Activated effector memory CD4-positive, alpha-beta T cell treated with anti-CD3 and anti-CD28 coated beads, Interleukin-2, amount 50 U/mL, for 16 hours (primary cell): ENCODE measurements at regions not wholly inside any gene's neighbourhood (a gene's known extent, or its start where the extent isn't known, plus 50 kb on each side); places are given as distances from the start of the nearest gene placed in this dataset.

Experiments
- DNase-seq: peaks from one replicate; pipeline ENCODE4 v3.0.0-alpha.2; 2020

- DNase-seq: no peak
Observed at GRCh38 chr4:159445692-159446091, 342.8 kb downstream of the RAPGEF2 start.

GRCh38 chr4:159446266-159446976 is 343.5 kb downstream of the RAPGEF2 start:
- DNase-seq: no peak

DNA sequence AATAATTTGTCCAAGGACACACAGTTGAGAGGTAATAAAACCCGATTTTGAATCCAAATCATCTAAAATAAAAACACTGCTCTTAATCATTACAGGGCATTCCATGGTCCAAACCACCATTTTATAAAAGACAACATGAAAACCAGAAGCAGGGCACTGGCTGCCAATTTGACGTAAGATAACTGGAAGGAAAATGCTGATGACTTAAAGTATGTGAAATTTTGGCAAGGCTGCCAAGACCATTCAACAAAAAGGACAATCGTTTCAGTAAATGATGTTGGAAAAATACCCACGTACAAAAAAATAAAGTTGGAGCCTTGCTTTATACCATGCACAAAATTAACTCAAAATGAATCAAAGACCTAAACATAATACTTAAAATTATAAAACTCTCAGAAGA is 344.4 kb downstream of the RAPGEF2 start:
- DNase-seq: no peak

GRCh38 chr4:159451006-159451405 is 348.1 kb downstream of the RAPGEF2 start:
- DNase-seq: no peak

- DNase-seq: no peak
Observed at GRCh38 chr4:159455675-159456237, 352.9 kb downstream of the RAPGEF2 start.

GRCh38 chr4:159460371-159460770 is 357.5 kb downstream of the RAPGEF2 start:
- no peak for DNase-seq

- DNase-seq: no peak
Observed at GRCh38 chr4:159463235-159463634, 360.4 kb downstream of the RAPGEF2 start.

DNA sequence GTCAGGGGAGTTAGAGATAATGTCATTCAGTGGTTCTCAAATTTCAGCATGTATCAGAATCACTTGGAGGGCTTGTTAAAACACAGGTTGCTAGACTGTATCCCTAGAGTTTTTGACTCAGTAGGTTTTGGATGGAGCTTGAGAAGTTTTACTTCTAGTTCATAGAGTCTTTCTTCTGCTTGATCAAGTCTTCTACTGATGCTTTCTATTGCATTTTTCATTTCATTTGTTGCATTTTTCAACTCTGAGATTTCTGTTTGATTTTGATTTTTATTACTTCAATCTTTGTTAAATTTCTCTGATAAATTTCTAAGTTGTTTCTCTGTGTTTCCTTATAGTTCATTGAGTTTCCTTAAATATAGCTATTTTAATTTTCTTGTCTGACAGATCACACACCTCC is 361.4 kb downstream of the RAPGEF2 start:
- DNase-seq: no peak

- no peak for DNase-seq
Observed at GRCh38 chr4:159476886-159477285, 374.0 kb downstream of the RAPGEF2 start.

DNA sequence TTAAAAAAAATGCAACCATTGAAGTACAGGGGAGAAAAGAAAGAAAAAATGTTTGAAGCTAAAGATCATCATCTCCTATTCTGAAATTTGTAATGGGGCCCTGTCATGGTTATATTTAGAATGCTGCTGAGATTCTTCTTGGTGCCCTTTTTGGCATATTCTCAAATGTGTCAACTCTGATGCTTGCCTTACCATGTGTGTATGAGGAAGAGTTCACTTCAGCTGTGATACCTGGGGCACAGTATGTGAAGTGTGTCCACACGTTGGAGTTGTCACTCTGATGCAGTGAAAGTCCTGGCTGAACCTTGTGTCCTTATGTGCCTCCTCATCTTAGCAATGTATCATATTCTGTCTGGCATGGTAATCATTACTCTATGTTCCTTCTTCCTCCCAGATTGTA is 377.9 kb downstream of the RAPGEF2 start:
- no peak for DNase-seq

DNA sequence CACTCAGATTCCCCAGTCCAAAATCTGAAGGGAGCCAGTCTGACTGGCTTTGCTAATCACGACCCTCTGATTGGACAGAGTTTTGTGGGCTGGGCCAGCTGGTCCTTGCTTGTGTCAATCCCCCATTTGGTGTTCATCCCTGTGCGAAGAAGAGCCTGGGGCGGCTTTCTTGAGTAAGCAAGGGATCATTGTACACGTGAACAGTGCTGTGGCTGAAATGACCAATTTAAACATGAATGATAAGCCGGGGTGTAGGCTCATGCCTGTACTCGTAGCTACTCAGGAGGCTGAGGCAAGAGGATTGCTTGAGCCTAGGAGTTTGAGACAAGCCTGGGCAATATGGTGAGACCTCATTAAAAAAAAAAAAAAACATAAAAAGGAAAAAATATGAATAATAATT is 379.1 kb downstream of the RAPGEF2 start:
- no peak for DNase-seq

DNA sequence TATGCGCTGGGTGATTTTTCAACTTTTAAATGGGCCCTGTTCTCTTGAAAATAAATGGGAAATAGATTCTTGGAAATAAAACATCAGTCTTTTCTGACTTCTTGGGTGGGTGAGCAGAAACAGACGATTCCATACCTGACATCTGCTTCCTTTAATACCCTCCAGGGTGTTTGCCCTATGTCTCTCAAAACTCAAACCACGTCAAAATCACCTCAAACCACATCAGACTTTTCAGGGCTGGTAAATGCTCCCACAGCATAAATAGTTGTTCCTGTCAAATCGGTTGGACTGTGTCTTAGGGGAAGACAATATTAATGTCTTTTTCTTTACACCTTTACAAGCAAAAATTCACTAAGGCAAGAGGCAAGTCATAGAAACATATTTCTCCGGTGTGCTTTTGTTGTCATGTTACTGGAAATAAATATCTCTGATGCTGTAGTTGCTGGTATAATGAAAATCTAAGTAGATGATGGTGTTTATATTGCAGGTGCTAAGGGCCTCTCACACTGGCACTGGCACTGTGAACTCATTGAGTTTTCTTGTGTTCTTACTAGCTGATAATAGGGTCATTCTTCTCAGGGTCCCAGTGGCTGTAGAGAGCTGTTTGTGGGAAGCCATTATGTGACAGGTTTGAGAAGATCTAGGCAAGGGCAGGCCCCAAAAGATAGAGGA is 380.4 kb downstream of the RAPGEF2 start:
- DNase-seq: no peak

GRCh38 chr4:159483782-159484741 is 381.2 kb downstream of the RAPGEF2 start:
- no peak for DNase-seq

GRCh38 chr4:159484864-159485263 is 382.0 kb downstream of the RAPGEF2 start:
- no peak for DNase-seq

DNA sequence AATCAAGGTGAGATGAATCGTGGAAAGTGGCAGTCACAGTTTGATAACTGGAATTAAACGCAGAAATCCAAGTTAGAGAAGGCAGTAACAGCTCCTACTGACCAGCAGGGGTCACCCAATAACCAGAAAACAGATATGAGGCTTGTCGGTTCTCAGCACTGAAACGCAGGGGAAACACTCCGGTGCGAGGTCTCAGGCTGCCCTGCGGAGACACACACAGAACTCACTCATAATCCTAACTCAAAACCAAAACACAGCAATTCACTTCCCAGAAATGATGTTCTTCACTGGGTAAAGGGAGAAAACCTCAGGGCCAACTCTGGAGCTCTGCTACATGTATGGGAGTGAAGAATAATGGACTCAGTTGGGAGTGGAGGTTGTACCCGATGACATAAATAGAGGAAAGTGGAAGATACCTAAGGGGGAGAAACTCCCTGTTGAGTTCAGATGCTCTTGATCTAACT is 384.4 kb downstream of the RAPGEF2 start:
- no peak for DNase-seq

DNA sequence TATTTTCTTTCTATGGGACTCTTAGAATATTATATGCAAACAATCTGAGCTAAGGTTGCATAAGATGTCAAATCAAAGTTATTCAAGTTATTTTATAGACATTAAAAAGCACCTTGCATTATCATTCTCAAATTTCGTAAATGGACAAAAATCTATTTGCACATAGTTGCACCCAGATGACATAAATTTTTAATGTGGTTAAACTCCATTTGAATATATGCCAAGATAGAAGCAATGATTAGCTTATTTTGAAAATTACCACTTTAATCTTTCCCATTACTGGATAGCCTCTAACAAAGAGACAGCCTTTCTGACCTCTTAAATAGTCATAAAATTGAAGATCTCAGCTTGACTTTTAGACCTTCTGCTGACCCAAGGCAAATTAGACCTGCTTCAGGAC is 386.8 kb downstream of the RAPGEF2 start:
- DNase-seq: no peak

DNA sequence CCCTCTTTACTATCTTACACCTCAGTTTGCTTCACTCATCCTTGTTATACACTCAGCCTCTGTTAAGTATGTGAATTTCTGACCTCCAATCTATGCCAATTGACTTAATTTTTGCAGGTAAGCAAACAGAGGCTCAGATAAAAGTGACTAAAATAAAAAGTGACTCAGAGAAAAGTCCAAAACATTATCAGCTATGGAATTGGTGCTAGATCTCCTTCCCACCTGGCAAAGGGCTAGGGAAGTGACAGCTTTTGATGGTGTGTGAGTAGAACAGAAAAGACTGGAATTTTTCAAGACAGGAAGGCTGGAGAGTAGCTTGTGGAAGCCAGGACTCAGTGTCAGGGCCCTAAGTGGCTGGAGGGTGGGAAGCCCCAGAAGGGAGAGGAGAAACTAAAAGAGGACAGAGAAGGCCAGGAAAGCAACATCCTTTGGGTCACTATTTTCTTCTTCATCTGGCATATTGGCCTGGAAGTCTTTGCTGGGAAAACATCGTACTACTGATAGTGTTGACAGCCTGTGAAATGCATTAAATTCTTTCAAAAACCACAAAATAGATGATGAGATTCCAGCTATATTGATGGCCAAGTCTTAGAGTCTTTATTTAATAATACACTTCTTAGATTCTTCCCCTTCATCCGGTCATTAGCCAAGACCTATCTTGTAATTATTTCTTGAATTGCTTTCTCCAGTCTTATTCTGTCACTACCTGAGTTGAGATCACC is 392.8 kb downstream of the RAPGEF2 start:
- DNase-seq: no peak

DNA sequence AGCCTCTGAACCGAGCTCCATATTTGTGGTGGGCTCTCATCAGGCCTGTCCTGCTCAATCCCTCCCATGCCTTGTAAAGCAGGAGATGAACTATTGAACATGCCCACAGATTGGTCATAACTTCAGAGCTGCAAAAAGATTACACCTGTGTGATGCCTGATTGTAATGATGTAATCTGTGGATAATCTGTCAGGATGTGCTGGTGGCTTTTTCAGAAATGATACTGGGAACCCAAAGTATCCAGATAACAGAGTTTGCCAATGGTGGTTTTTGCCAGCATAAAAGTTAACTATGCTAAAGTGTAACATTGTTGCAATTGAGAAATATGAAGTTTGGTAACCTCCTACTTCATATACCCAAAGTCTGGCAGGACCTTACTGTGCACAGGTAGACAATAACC is 393.4 kb downstream of the RAPGEF2 start:
- DNase-seq: no peak

DNA sequence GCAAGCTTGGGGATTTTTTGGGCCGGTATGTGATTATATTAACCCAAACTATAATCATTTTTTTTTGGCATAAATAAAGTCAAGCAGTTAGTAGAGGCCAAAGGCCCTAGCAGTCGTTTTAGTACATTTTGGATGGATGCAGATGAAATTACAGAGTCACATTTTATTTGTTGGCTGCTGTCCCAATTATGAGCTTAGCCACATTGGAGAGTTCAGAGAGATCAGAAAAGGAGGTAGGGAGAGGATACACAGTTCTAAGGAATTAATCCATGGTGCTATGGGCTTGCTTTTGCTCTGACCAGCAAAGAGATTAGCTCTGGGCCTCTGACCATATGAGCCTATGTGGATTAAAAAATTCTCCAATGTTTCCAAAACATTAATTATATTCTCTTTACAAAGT is 395.1 kb downstream of the RAPGEF2 start:
- no peak for DNase-seq

GRCh38 chr4:159498446-159499115 is 395.7 kb downstream of the RAPGEF2 start:
- no peak for DNase-seq

- no peak for DNase-seq
Observed at GRCh38 chr4:159500861-159501260, 398.0 kb downstream of the RAPGEF2 start.
